IMR-90 (cell line): ENCODE measurements at regions not wholly inside any gene's neighbourhood (a gene's known extent, or its start where the extent isn't known, plus 50 kb on each side); places are given as distances from the start of the nearest gene placed in this dataset.

Source experiments
- ATAC-seq: fragments of 200-7000 bp; cut with Tn5 transposase; 2 replicates; pipeline ENCODE4 v1.9.1; 2020; ENCODE audit warnings: low read depth, mild to moderate bottlenecking, moderate library complexity
- BruUV-seq: library from RNA; stranded (reverse); fragments of 400-500 nt; replicated peaks from 2 replicates; lab custom pipeline; 2021; lab: Mats Ljungman, UMichigan
- CTCF ChIA-PET: fragments of 300-600 bp; formaldehyde crosslinking; extraction: SDS; loops from one replicate; lab custom pipeline; 2021; ENCODE audit warnings: antibody characterized with exemption; lab: Yijun Ruan, JAX
- POLR2A ChIA-PET: fragments of 300-600 bp; sonication (Branson Sonifier 250); formaldehyde crosslinking; loops from one replicate; lab custom pipeline; 2022; ENCODE audit warnings: antibody characterized with exemption; ENCODE audit not compliant: unreplicated experiment; lab: Charles Lee
- DNase-seq: peaks from one replicate; pipeline ENCODE4 v3.0.0; 2013
- H2AFZ ChIP-seq: replicated peaks from 2 replicates; pipeline ENCODE3; 2013; ENCODE audit warnings: low read length, mild to moderate bottlenecking; ENCODE audit not compliant: poor library complexity
- H2AK5ac ChIP-seq: 2 replicates; pipeline ENCODE4 v1.6.1; 2013; ENCODE audit warnings: low read depth, low read length, inconsistent platforms
- H2AK9ac ChIP-seq: replicated peaks from 2 replicates; pipeline ENCODE3; 2013; ENCODE audit warnings: mild to moderate bottlenecking, low read depth, low read length, moderate library complexity; ENCODE audit not compliant: poor library complexity
- H2BK120ac ChIP-seq: 2 replicates; pipeline ENCODE4 v1.6.1; 2013; ENCODE audit warnings: low read depth, low read length, inconsistent platforms
- H2BK15ac ChIP-seq: 3 replicates; pipeline ENCODE4 v1.6.1; 2013; ENCODE audit warnings: low read depth, low read length, inconsistent platforms
- H2BK20ac ChIP-seq: 2 replicates; pipeline ENCODE4 v1.6.1; 2013; ENCODE audit warnings: low read depth, mild to moderate bottlenecking, inconsistent platforms, low read length, moderate library complexity
- H2BK5ac ChIP-seq: 2 replicates; pipeline ENCODE4 v1.6.1; 2013; ENCODE audit warnings: mild to moderate bottlenecking, low read depth, low read length, inconsistent platforms; ENCODE audit not compliant: poor library complexity, severe bottlenecking
- H3K14ac ChIP-seq: replicated peaks from 2 replicates; pipeline ENCODE4 v1.6.1; 2013; ENCODE audit warnings: low read depth, low read length, inconsistent platforms
- H3K18ac ChIP-seq: 2 replicates; pipeline ENCODE4 v1.6.1; 2013; ENCODE audit warnings: low read depth, low read length, control low read depth
- H3K23ac ChIP-seq: 2 replicates; pipeline ENCODE4 v1.6.1; 2013; ENCODE audit warnings: low read depth, low read length, inconsistent platforms
- H3K27ac ChIP-seq: 2 replicates; pipeline ENCODE4 v1.5.1; 2013; ENCODE audit warnings: mild to moderate bottlenecking, control low read depth, low read length; ENCODE audit not compliant: insufficient read depth
- H3K27me3 ChIP-seq: 2 replicates; pipeline ENCODE4 v1.6.1; 2013; ENCODE audit warnings: low read length; ENCODE audit not compliant: control insufficient read depth, insufficient read depth
- H3K36me3 ChIP-seq: 2 replicates; pipeline ENCODE4 v1.6.1; 2013; ENCODE audit warnings: low read length, mixed read lengths; ENCODE audit not compliant: control insufficient read depth, insufficient read depth
- H3K4ac ChIP-seq: 2 replicates; pipeline ENCODE4 v1.6.1; 2013; ENCODE audit warnings: low read depth, low read length, inconsistent platforms
- H3K4me1 ChIP-seq: 2 replicates; pipeline ENCODE4 v1.6.1; 2013; ENCODE audit warnings: low read length, mixed read lengths; ENCODE audit not compliant: control insufficient read depth, insufficient read depth
- H3K4me2 ChIP-seq: 2 replicates; pipeline ENCODE4 v1.6.1; 2013; ENCODE audit warnings: low read depth, mild to moderate bottlenecking, control low read depth, low read length, moderate library complexity
- H3K4me3 ChIP-seq: 2 replicates; pipeline ENCODE4 v1.5.1; 2013; ENCODE audit warnings: low read depth, mild to moderate bottlenecking, control low read depth, low read length, moderate library complexity; ENCODE audit not compliant: insufficient read depth
- H3K56ac ChIP-seq: 2 replicates; pipeline ENCODE4 v1.6.1; 2013; ENCODE audit warnings: low read length, inconsistent platforms; ENCODE audit not compliant: insufficient read depth; ENCODE audit errors: extremely low read depth
- H3K79me1 ChIP-seq, 2 experiments: 2 replicates each; pipeline ENCODE4 v1.6.1; 2013; ENCODE audit warnings: low read length in 2 of 2, inconsistent platforms in 1 of 2, low read depth in 1 of 2
- H3K9ac ChIP-seq: 2 replicates; pipeline ENCODE4 v1.6.1; 2013; ENCODE audit warnings: low read depth, low read length, control low read depth
- H3K9me1 ChIP-seq: 2 replicates; pipeline ENCODE4 v1.6.1; 2013; ENCODE audit warnings: low read length, inconsistent platforms; ENCODE audit not compliant: insufficient read depth
- H3K9me3 ChIP-seq: 2 replicates; pipeline ENCODE4 v1.6.1; 2013; ENCODE audit warnings: low read length; ENCODE audit not compliant: control insufficient read depth, insufficient read depth
- H4K20me1 ChIP-seq: 2 replicates; pipeline ENCODE4 v1.6.1; 2013; ENCODE audit warnings: low read length, inconsistent platforms; ENCODE audit not compliant: insufficient read depth
- H4K5ac ChIP-seq: 2 replicates; pipeline ENCODE4 v1.6.1; 2013; ENCODE audit warnings: mild to moderate bottlenecking, low read depth, low read length, control low read depth
- H4K8ac ChIP-seq, 2 experiments: 2 replicates each; pipeline ENCODE4 v1.6.1; 2013; ENCODE audit warnings: low read depth in 2 of 2, low read length in 2 of 2, control low read depth in 1 of 2, inconsistent platforms in 1 of 2
- H4K91ac ChIP-seq: 2 replicates; pipeline ENCODE4 v1.6.1; 2013; ENCODE audit warnings: low read depth, low read length, inconsistent platforms; ENCODE audit not compliant: insufficient read depth
- CEBPB ChIP-seq: IDR thresholded peaks from 2 replicates; pipeline ENCODE4 v1.6.1; 2012; ENCODE audit warnings: low read depth, low read length, improper control_type of control experiment
- CHD1 ChIP-seq: IDR thresholded peaks from 2 replicates; pipeline ENCODE4 v1.6.1; 2012; ENCODE audit warnings: low read depth, low read length, improper control_type of control experiment
- FOS ChIP-seq: fragments of 150-350 bp; IDR thresholded peaks from 2 replicates; pipeline ENCODE4 v1.6.1; 2016; ENCODE audit warnings: low read depth, low read length
- MAFK ChIP-seq: IDR thresholded peaks from 2 replicates; pipeline ENCODE4 v1.6.1; 2012; ENCODE audit warnings: low read depth, low read length, improper control_type of control experiment
- MAZ ChIP-seq: IDR thresholded peaks from 2 replicates; pipeline ENCODE4 v1.6.1; 2012; ENCODE audit warnings: low read depth, mild to moderate bottlenecking, low read length, improper control_type of control experiment, moderate library complexity, borderline replicate concordance
- NFE2L2 ChIP-seq: fragments of 150-350 bp; IDR thresholded peaks from 2 replicates; pipeline ENCODE4 v1.6.1; 2016; ENCODE audit warnings: low read depth, mild to moderate bottlenecking, low read length
- POLR2A ChIP-seq: IDR thresholded peaks from 2 replicates; pipeline ENCODE4 v1.6.1; 2012; ENCODE audit warnings: mild to moderate bottlenecking, low read depth, low read length
- RAD21 ChIP-seq: IDR thresholded peaks from 2 replicates; pipeline ENCODE4 v1.6.1; 2012; ENCODE audit warnings: low read length, improper control_type of control experiment
- RCOR1 ChIP-seq: IDR thresholded peaks from 2 replicates; pipeline ENCODE4 v1.6.1; 2012; ENCODE audit warnings: mild to moderate bottlenecking, low read length, improper control_type of control experiment; ENCODE audit not compliant: insufficient replicate concordance
- RFX5 ChIP-seq: IDR thresholded peaks from 2 replicates; pipeline ENCODE4 v1.8.0; 2012; ENCODE audit warnings: low read depth, mild to moderate bottlenecking, low read length, moderate library complexity
- SMC3 ChIP-seq: fragments of 150-350 bp; IDR thresholded peaks from 2 replicates; pipeline ENCODE4 v1.6.1; 2016; ENCODE audit warnings: low read depth, mild to moderate bottlenecking, antibody characterized with exemption, low read length, moderate library complexity
- WGBS, 2 experiments: methylation state at CpG; one replicate each; pipeline versions ENCODE4 v1.1.5 to v1.1.7; 2013; ENCODE audit warnings: missing lambda C conversion rate in 2 of 2; ENCODE audit not compliant: insufficient read length in 1 of 2; ENCODE audit errors: extremely low coverage in 2 of 2; 5-methylcytosine and 5-hydroxymethylcytosine counted together
- dilution Hi-C: fragments of 300-500 bp; cut with HindIII; formaldehyde crosslinking; loops from one replicate; pipeline ENCODE4 v1.14.3; 2018; ENCODE audit warnings: low sequenced_read_pairs; ENCODE audit not compliant: unreplicated experiment
- in situ Hi-C: fragments of 300-500 bp; cut with MboI; formaldehyde crosslinking; loops from 3 replicates; pipeline ENCODE4 v1.14.3; 2019; ENCODE audit warnings: low sequenced_read_pairs, inconsistent platforms, mixed read lengths
- intact Hi-C: fragments of 100-400 bp; cut with micrococcal nuclease; formaldehyde crosslinking; loops from 2 replicates; pipeline ENCODE4 v1.10.0; 2022
- TF ChIP-seq, protein P1 (sequence below): fragments of 150-350 bp; IDR thresholded peaks from 2 replicates; pipeline ENCODE4 v1.6.1; 2017; ENCODE audit warnings: mild to moderate bottlenecking, antibody characterized with exemption, low read length, low read depth
- TF ChIP-seq, protein P2 (sequence below): fragments of 150-350 bp; IDR thresholded peaks from 2 replicates; pipeline ENCODE4 v1.6.1; 2016; ENCODE audit warnings: low read depth, mild to moderate bottlenecking, low read length, moderate library complexity, borderline replicate concordance
- TF ChIP-seq, protein P3 (sequence below): conservative IDR thresholded peaks from 2 replicates; pipeline ENCODE4 v1.5.1; 2012; ENCODE audit warnings: mild to moderate bottlenecking, low read depth, low read length, improper control_type of control experiment

DNA sequence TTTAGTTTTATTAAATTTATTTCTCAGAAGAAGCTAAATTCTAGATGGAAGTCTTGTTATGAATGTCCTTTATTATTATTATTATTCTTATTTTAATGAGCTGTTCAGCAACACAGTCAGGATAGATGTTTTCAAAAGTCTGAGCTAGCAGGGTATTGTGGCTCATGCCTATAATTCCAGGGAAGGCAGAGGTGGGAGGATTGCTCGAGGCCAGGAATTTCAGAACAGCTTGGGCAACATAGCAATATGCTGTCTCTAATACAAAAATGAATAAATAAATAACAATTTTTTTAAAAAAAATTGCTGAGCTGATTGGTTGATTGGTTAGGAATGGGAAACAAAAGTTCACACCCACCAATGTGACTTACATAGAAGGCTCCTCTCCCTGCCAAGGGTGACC is 274.1 kb upstream of the CYRIA start:
- Histone ChIP-seq H3K27ac (no peak overlapping the region), H3K9ac (no peak overlapping the region), H3K4ac (no peak overlapping the region), H3K79me1 (no peaks in the 10 kb centered on the region), H4K20me1 (no peaks in the 10 kb centered on the region), H4K91ac (no peak overlapping the region), H3K4me3 (no peak overlapping the region), H2AFZ (no peak overlapping the region), H3K27me3 (no peaks in the 10 kb centered on the region), H3K9me1 (no peaks in the 10 kb centered on the region), H4K8ac (no peak overlapping the region), H3K4me2 (no peak overlapping the region), H2BK120ac (no peak overlapping the region), H2BK20ac (no peak overlapping the region), H2AK9ac (no peak overlapping the region), H3K14ac (no peak overlapping the region), H3K23ac (no peak overlapping the region), H3K4me1 (no peaks in the 10 kb centered on the region), H3K56ac (no peak overlapping the region), H3K18ac (no peak overlapping the region), H2AK5ac (no peak overlapping the region), H2BK15ac (no peak overlapping the region), H3K9me3 (no peaks in the 10 kb centered on the region), H2BK5ac (no peak overlapping the region), H3K36me3 (no peaks in the 10 kb centered on the region), H4K5ac (no peak overlapping the region)
- intact Hi-C loops (no loop called here), dilution Hi-C loops (no loop called here), in situ Hi-C loops (no loop called here)
- ChIA-PET CTCF (no interaction called here), POLR2A (no interaction called here)
- TF ChIP-seq SMC3 (no peak), CEBPB (no peak), POLR2A (no peak), RAD21 (no peak), CHD1 (no peak), MAFK (no peak), RCOR1 (no peak), MAZ (no peak), FOS (no peak), NFE2L2 (no peak), RFX5 (no peak)
- TF ChIP-seq, protein P1, sequence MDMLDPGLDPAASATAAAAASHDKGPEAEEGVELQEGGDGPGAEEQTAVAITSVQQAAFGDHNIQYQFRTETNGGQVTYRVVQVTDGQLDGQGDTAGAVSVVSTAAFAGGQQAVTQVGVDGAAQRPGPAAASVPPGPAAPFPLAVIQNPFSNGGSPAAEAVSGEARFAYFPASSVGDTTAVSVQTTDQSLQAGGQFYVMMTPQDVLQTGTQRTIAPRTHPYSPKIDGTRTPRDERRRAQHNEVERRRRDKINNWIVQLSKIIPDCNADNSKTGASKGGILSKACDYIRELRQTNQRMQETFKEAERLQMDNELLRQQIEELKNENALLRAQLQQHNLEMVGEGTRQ = no peak
- TF ChIP-seq, protein P2, sequence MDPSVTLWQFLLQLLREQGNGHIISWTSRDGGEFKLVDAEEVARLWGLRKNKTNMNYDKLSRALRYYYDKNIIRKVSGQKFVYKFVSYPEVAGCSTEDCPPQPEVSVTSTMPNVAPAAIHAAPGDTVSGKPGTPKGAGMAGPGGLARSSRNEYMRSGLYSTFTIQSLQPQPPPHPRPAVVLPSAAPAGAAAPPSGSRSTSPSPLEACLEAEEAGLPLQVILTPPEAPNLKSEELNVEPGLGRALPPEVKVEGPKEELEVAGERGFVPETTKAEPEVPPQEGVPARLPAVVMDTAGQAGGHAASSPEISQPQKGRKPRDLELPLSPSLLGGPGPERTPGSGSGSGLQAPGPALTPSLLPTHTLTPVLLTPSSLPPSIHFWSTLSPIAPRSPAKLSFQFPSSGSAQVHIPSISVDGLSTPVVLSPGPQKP = no peak
- TF ChIP-seq, protein P3, sequence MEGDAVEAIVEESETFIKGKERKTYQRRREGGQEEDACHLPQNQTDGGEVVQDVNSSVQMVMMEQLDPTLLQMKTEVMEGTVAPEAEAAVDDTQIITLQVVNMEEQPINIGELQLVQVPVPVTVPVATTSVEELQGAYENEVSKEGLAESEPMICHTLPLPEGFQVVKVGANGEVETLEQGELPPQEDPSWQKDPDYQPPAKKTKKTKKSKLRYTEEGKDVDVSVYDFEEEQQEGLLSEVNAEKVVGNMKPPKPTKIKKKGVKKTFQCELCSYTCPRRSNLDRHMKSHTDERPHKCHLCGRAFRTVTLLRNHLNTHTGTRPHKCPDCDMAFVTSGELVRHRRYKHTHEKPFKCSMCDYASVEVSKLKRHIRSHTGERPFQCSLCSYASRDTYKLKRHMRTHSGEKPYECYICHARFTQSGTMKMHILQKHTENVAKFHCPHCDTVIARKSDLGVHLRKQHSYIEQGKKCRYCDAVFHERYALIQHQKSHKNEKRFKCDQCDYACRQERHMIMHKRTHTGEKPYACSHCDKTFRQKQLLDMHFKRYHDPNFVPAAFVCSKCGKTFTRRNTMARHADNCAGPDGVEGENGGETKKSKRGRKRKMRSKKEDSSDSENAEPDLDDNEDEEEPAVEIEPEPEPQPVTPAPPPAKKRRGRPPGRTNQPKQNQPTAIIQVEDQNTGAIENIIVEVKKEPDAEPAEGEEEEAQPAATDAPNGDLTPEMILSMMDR = no peak
- WGBS, 2 experiments = no CpG with 5 or more reads among the region's 1 CpG
- no TSS peak for BruUV-seq
- ATAC-seq = no peak
- no peak for DNase-seq
